Esophagus squamous epithelium (tissue), 5 donors: ENCODE measurements at regions not wholly inside any gene's neighbourhood (a gene's known extent, or its start where the extent isn't known, plus 50 kb on each side); places are given as distances from the start of the nearest gene placed in this dataset.

Experiments
- DNase-seq: peaks from one replicate; lab custom pipeline; 2025; lab: John Stamatoyannopoulos, UW
- H3K27ac ChIP-seq, 4 donors: fragments of 200-600 bp; sonication (generic); one replicate each; pipeline ENCODE4 v1.5.1; 2016 to 2019; ENCODE audit warnings: mild to moderate bottlenecking in 1 of 4
- H3K27me3 ChIP-seq, 4 donors: fragments of 200-600 bp; sonication (generic); 1 replicate in 3 of 4; 2 replicates in 1 of 4; pipeline versions ENCODE4 v1.5.1 to v1.6.0; 2017 to 2021; ENCODE audit warnings: antibody characterized with exemption in 1 of 4
- H3K36me3 ChIP-seq, 3 donors: fragments of 200-600 bp; sonication (generic); one replicate each; pipeline ENCODE4 v1.5.1; 2016 to 2019
- H3K4me1 ChIP-seq, 3 donors: fragments of 200-600 bp; sonication (generic); one replicate each; pipeline ENCODE4 v1.5.1; 2017 to 2019
- H3K4me3 ChIP-seq, 4 donors: fragments of 200-600 bp; sonication (generic); 1 replicate in 3 of 4; 2 replicates in 1 of 4; pipeline ENCODE4 v1.5.1; 2016 to 2019; ENCODE audit warnings: mild to moderate bottlenecking in 2 of 4, moderate library complexity in 1 of 4
- H3K9me3 ChIP-seq, 3 donors: fragments of 200-600 bp; sonication (generic); one replicate each; pipeline ENCODE4 v1.5.1; 2016 to 2019
- POLR2A ChIP-seq, 4 donors: fragments of 450-650 bp; IDR thresholded peaks; one replicate each; pipeline ENCODE4 v1.6.1; 2017; ENCODE audit warnings: antibody characterized with exemption in 4 of 4, mild to moderate bottlenecking in 4 of 4, moderate library complexity in 3 of 4
- WGBS, 2 donors: methylation state at CpG; one replicate each; pipeline ENCODE4 v1.1.5; 2018; 5-methylcytosine and 5-hydroxymethylcytosine counted together
- intact Hi-C: fragments of 100-400 bp; cut with DNase I; formaldehyde crosslinking; loops from one replicate; pipeline ENCODE4 v1.15.0; 2022
- TF ChIP-seq, protein P1 (sequence below), 6 experiments: fragments of 450-650 bp in 4 of 6; fragments of 200-600 bp in 2 of 6; sonication (generic) in 2 of 6; IDR thresholded peaks; one replicate each; pipeline ENCODE4 v1.5.1; 2016 to 2019; ENCODE audit warnings: antibody characterized with exemption in 6 of 6, mild to moderate bottlenecking in 4 of 6, moderate library complexity in 4 of 6
- donor health status: DM: yes; HTN: yes; CAD: no.

DNA sequence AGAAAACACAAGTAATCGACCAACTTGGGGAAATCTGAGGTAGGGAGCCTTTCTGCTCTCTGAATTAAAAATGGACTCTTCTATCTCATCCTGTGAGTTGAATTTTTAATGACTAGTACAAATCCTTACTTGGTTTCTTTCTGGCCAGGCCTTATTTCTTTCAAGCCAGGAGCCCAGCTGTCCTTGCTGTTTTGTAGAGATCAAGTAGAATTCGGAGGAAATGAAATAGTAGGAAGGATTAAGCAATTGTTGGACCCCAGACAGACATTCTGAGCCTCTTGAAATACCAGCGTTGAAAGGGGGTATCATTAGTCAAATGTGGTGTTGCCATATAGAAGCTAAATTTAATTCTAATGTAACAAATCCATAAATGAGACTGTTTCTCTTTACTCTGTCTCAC lies 53.7 kb upstream of the SMIM15 start:
- intact Hi-C loops, result no loop called here
- Histone ChIP-seq H3K4me3 (no peak overlapping the region), H3K4me1 (no peaks in the 10 kb centered on the region), H3K27ac (no peak overlapping the region), H3K27me3 (no peaks in the 10 kb centered on the region), H3K9me3 (no peaks in the 10 kb centered on the region), H3K36me3 (no peaks in the 10 kb centered on the region)
- no peak for DNase-seq
- WGBS, 2 donors, result 63 to 65% methylated on average over 3 of the region's 3 CpGs
- TF ChIP-seq, protein P1, sequence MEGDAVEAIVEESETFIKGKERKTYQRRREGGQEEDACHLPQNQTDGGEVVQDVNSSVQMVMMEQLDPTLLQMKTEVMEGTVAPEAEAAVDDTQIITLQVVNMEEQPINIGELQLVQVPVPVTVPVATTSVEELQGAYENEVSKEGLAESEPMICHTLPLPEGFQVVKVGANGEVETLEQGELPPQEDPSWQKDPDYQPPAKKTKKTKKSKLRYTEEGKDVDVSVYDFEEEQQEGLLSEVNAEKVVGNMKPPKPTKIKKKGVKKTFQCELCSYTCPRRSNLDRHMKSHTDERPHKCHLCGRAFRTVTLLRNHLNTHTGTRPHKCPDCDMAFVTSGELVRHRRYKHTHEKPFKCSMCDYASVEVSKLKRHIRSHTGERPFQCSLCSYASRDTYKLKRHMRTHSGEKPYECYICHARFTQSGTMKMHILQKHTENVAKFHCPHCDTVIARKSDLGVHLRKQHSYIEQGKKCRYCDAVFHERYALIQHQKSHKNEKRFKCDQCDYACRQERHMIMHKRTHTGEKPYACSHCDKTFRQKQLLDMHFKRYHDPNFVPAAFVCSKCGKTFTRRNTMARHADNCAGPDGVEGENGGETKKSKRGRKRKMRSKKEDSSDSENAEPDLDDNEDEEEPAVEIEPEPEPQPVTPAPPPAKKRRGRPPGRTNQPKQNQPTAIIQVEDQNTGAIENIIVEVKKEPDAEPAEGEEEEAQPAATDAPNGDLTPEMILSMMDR (IDR thresholded peaks at IDR 0.05), result no peak
- TF ChIP-seq POLR2A (IDR thresholded peaks at IDR 0.05), result no peak

DNA sequence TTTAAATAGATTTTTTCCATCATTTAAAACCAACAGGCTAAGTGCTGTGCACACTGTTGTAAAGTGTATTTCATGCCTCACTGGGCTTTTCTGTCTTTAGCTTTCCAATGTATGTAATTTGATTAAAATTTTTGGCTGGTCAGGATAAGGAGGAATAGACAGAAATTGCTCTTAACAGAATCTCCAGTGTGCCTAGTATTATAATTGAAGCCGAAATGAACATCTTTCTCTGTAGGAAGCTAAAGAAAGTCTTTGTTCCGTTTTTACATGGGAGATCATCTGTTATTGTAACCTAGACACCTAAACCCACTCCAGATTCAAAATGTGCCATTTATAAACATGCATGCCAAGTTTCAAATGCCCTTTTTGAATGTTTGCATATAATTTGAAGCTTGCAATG lies 54.5 kb upstream of the SMIM15 start:
- WGBS, 2 donors, result 76 to 83% methylated on average over 2 of the region's 2 CpGs
- TF ChIP-seq POLR2A (IDR thresholded peaks at IDR 0.05), result no peak
- TF ChIP-seq, protein P1 (IDR thresholded peaks at IDR 0.05), result no peak
- intact Hi-C loops, result no loop called here

DNA sequence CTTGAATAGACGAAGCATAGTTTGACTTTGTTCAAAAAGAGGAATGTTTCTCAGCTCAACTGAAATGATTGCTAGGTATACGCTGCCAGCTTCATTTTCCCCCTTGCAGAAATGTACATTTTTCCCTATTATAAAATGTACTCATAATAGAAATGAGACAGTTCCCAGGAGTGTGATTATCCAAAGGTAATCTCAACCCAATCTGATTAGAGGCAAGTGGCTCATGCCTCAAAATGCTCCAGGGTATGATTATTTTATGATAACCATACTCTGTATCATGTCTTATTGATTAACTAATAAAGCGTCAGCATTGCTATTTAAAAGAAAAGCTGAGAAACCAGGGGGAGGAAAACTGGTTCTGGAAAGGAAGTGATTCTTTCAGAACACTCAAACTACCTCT lies 54.9 kb upstream of the SMIM15 start:
- Histone ChIP-seq H3K36me3 (no peaks in the 10 kb centered on the region), H3K9me3 (no peaks in the 10 kb centered on the region), H3K27ac (no peak overlapping the region), H3K27me3 (no peaks in the 10 kb centered on the region), H3K4me3 (no peak overlapping the region), H3K4me1 (no peaks in the 10 kb centered on the region)
- intact Hi-C loops, result no loop called here
- TF ChIP-seq, protein P1 (IDR thresholded peaks at IDR 0.05), result no peak
- 83 to 91% methylated on average over 3 of the region's 3 CpGs for WGBS, 2 donors
- DNase-seq, result no peak

More for the DNA sequence above, 54.5 kb upstream of the SMIM15 start:
- no peak overlapping the region for H3K27ac ChIP-seq
- no peaks in the 10 kb centered on the region for H3K9me3 ChIP-seq
- no peak for DNase-seq
- H3K4me1 ChIP-seq, result no peaks in the 10 kb centered on the region
- H3K27me3 ChIP-seq, result no peaks in the 10 kb centered on the region
- no peaks in the 10 kb centered on the region for H3K36me3 ChIP-seq
- no peak overlapping the region for H3K4me3 ChIP-seq

DNA sequence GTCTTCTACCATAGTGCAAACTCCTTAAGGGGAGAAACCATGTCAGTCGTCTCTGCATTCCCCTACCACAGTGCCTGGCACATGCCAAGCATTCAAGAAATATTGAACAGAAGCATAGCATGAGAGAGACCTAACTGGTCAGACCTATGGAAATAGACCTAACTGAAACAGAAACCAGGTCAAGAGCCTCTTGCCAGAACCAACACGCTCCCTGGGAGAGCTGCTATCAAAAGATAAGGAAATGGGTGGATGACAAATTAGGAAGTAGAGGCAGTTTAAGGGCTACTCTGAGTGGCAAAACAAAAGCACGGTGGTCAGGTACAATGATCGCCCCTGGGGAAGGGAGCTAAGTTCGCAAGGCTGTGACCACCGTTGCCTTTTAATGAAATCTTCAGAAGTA lies 66.0 kb upstream of the SMIM15 start:
- peak overlapping the region in 2 of 4 donors; percentile 13 to 48 for H3K4me3 ChIP-seq
- peaks cover 0 to 20% (median 11%) of the 10 kb centered on the region in 3 donors for H3K4me1 ChIP-seq
- peak overlapping the region in 1 of 4 donors; percentile 38 for H3K27ac ChIP-seq
- H3K9me3 ChIP-seq, result peaks cover 0 to 3% (median 0%) of the 10 kb centered on the region in 3 donors
- TF ChIP-seq, protein P1 (IDR thresholded peaks at IDR 0.05), result no peak
- TF ChIP-seq POLR2A (IDR thresholded peaks at IDR 0.05), result no peak
- H3K27me3 ChIP-seq, result no peaks in the 10 kb centered on the region
- 39 to 79% methylated on average over 6 of the region's 6 CpGs for WGBS, 2 donors
- DNase-seq, result no peak
- intact Hi-C loops, result no loop called here
- H3K36me3 ChIP-seq, result no peaks in the 10 kb centered on the region

DNA sequence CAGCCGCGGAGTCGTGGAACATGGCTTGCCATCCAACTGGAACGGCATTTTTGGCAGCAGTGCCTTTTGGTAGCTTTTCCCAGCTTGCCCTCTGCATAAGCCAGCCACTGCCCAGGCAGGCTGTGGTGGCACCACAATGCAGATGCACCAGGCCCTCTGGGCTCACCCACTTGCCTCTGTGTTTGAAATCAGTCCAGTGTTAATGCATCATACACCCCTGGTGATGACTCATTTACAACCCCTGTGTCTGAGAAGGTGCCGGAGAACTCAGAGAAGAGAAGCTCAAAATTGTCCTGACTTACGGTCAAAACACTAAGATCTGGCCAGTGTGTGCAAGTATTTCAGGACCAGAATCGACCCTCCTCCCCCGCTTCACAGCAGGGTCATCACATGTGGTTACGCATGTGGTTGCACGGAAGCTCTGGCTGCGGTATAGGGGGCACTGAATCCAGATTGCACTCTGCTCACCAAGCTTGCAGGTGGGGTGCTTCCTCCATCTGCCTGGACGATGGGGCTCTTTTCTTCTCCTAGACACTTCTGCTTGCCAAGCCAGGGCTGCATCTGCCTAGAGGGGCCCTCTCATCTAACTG lies 66.5 kb upstream of the SMIM15 start:
- 39 to 82% methylated on average over 4 to 12 of the region's 12 CpGs for WGBS, 2 donors
- Histone ChIP-seq H3K4me3 (peak overlapping the region in 2 of 4 donors; percentile 13 to 48), H3K4me1 (peaks cover 0 to 20% (median 11%) of the 10 kb centered on the region in 3 donors), H3K36me3 (no peaks in the 10 kb centered on the region), H3K27ac (peak overlapping the region in 2 of 4 donors; percentile 21 to 38), H3K9me3 (peaks cover 0 to 3% (median 0%) of the 10 kb centered on the region in 3 donors), H3K27me3 (no peaks in the 10 kb centered on the region)
- intact Hi-C loops, result no loop called here
- DNase-seq, result no peak
- TF ChIP-seq, protein P1 (IDR thresholded peaks at IDR 0.05), result no peak
- TF ChIP-seq POLR2A (IDR thresholded peaks at IDR 0.05), result no peak
